Neural cell (in vitro differentiated cells): ENCODE measurements at regions not wholly inside any gene's neighbourhood (a gene's known extent, or its start where the extent isn't known, plus 50 kb on each side); places are given as distances from the start of the nearest gene placed in this dataset.

Source experiments
- EP300 ChIP-seq: fragments of 450-650 bp; conservative IDR thresholded peaks from 2 replicates; pipeline ENCODE4 v1.6.1; 2014; ENCODE audit warnings: antibody characterized with exemption, mild to moderate bottlenecking, moderate library complexity; ENCODE audit not compliant: poor library complexity, severe bottlenecking
- REST ChIP-seq: IDR thresholded peaks from 2 replicates; pipeline ENCODE4 v1.6.1; 2012; ENCODE audit warnings: borderline replicate concordance
- SMC3 ChIP-seq: fragments of 450-650 bp; conservative IDR thresholded peaks from 2 replicates; pipeline ENCODE4 v1.6.1; 2014; ENCODE audit warnings: antibody characterized with exemption, mild to moderate bottlenecking, moderate library complexity; ENCODE audit not compliant: poor library complexity
- TAF1 ChIP-seq: IDR thresholded peaks from 2 replicates; pipeline ENCODE4 v1.6.1; 2012; ENCODE audit warnings: low read depth
- TF ChIP-seq, protein P1 (sequence below): fragments of 450-650 bp; IDR thresholded peaks from 2 replicates; pipeline ENCODE4 v1.5.1; 2014; ENCODE audit warnings: antibody characterized with exemption, mild to moderate bottlenecking, moderate library complexity; ENCODE audit not compliant: poor library complexity, severe bottlenecking

- TF ChIP-seq REST, result no peak
- TF ChIP-seq, protein P1, sequence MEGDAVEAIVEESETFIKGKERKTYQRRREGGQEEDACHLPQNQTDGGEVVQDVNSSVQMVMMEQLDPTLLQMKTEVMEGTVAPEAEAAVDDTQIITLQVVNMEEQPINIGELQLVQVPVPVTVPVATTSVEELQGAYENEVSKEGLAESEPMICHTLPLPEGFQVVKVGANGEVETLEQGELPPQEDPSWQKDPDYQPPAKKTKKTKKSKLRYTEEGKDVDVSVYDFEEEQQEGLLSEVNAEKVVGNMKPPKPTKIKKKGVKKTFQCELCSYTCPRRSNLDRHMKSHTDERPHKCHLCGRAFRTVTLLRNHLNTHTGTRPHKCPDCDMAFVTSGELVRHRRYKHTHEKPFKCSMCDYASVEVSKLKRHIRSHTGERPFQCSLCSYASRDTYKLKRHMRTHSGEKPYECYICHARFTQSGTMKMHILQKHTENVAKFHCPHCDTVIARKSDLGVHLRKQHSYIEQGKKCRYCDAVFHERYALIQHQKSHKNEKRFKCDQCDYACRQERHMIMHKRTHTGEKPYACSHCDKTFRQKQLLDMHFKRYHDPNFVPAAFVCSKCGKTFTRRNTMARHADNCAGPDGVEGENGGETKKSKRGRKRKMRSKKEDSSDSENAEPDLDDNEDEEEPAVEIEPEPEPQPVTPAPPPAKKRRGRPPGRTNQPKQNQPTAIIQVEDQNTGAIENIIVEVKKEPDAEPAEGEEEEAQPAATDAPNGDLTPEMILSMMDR, result no peak
- TF ChIP-seq TAF1, result no peak
- TF ChIP-seq EP300, result no peak
- TF ChIP-seq SMC3, result no peak
Measured at GRCh38 chr5:58181578-58182286, 278.2 kb downstream of the PLK2 start.
